ENCODE measurements at regions not wholly inside any gene's neighbourhood (a gene's known extent, or its start where the extent isn't known, plus 50 kb on each side); places are given as distances from the start of the nearest gene placed in this dataset.

DNA sequence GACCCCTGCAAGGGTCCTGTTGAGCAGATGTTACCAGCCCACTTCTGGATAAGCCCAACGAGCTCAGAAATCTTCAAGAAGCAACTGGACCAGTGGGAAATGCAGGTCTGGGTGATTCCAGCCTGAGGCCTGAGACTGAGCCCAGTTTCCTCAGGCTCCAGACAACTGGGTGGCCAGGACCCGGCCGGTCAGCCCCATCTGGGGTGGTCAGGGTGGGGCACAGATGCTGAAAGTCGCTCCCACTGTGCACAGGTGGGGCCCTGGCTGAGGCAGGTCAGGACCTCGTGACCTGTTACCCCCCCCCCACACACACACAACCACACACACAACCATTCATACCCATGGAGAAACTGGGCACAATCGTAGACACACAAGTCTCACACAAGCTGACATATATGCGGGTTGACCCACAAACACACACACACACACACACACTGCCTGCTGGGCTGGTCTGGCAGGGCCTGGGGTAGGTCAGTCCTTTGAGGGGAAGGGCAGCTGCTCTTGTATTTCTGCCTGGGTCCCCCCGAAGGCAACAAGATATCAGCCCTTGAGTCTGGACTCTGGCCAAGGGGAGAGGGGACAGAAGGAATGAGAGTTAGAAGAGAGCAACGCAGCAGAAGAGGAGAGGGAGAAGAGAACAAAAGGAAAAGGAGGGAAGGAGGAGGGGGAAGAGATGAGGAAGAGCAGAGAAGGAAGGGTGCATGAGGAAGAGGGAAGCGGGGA, 99.0 kb upstream of the CDH5 start:
- H3K4me3 ChIP-seq (replicated peaks in 1 of 2; ENCODE audit: low read depth in 1 of 2, low read length in 2 of 2), result no peak overlapping the region
- ChIA-PET POLR2A (no interaction called here), CTCF (no interaction called here), RAD21 (ENCODE audit: low non-redundant PET in 1 of 2, low total read pairs in 2 of 2, uncharacterized antibody in 2 of 2, unreplicated experiment in 2 of 2) (no interaction called here)
- no peaks in the 10 kb centered on the region for H3K9me2 ChIP-seq (ENCODE audit: insufficient read depth)
- H3K27ac ChIP-seq (ENCODE audit: low read depth, low read length), result no peak overlapping the region
- H2AFZ ChIP-seq (ENCODE audit: low read depth, low read length, poor library complexity, severe bottlenecking), result no peak overlapping the region
- no peaks in the 10 kb centered on the region for H3K27me3 ChIP-seq (ENCODE audit: insufficient read depth, low read length)
- no peak overlapping the region for H3K4me2 ChIP-seq (ENCODE audit: low read length)
- DNase-seq (ENCODE audit: low read depth, low spot score) (no peak), ATAC-seq (no peak)
- no peaks in the 10 kb centered on the region for H3K79me2 ChIP-seq (ENCODE audit: insufficient read depth, low read length)
- H3K9ac ChIP-seq (ENCODE audit: low read length), result no peak overlapping the region
- H3K4me1 ChIP-seq (ENCODE audit: control insufficient read depth in 1 of 2, insufficient read depth in 2 of 2, low read length in 2 of 2), result peaks cover 4 to 19% of the 10 kb centered on the region in 2 experiments; a peak in 3 of 4 replicates
- no peaks in the 10 kb centered on the region for H3K9me3 ChIP-seq (ENCODE audit: control insufficient read depth in 1 of 2, insufficient read depth in 1 of 2, low read depth in 1 of 2, low read length in 2 of 2)
- no TSS peak for BruUV-seq (replicated peaks)
- TF ChIP-seq EGR1 (IDR thresholded peaks at IDR 0.05; ENCODE audit: low read depth) (no peak), JUND (IDR thresholded peaks at IDR 0.05) (no peak), POLR2A (IDR thresholded peaks at IDR 0.05; ENCODE audit: borderline replicate concordance, extremely low read depth, insufficient read depth, insufficient read length) (no peak), ZNF274 (IDR thresholded peaks at IDR 0.05; ENCODE audit: low read depth, low read length) (no peak), POLR2AphosphoS5 (IDR thresholded peaks at IDR 0.05; ENCODE audit: low read depth, low read length) (no peak), EZH2 (IDR thresholded peaks at IDR 0.05) (no peak), ZFX (IDR thresholded peaks at IDR 0.05) (no peak), MAX (IDR thresholded peaks at IDR 0.05) (no peak)
- TF ChIP-seq, protein P1, sequence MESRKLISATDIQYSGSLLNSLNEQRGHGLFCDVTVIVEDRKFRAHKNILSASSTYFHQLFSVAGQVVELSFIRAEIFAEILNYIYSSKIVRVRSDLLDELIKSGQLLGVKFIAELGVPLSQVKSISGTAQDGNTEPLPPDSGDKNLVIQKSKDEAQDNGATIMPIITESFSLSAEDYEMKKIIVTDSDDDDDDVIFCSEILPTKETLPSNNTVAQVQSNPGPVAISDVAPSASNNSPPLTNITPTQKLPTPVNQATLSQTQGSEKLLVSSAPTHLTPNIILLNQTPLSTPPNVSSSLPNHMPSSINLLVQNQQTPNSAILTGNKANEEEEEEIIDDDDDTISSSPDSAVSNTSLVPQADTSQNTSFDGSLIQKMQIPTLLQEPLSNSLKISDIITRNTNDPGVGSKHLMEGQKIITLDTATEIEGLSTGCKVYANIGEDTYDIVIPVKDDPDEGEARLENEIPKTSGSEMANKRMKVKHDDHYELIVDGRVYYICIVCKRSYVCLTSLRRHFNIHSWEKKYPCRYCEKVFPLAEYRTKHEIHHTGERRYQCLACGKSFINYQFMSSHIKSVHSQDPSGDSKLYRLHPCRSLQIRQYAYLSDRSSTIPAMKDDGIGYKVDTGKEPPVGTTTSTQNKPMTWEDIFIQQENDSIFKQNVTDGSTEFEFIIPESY (IDR thresholded peaks at IDR 0.05; ENCODE audit: extremely low read depth, insufficient replicate concordance, low read length), result no peak
- intact Hi-C loops (cut with micrococcal nuclease), result no loop called here
- no peaks in the 10 kb centered on the region for H3K36me3 ChIP-seq (ENCODE audit: control insufficient read depth in 1 of 2, insufficient read depth in 2 of 2, low read length in 2 of 2)
- H4K20me1 ChIP-seq (ENCODE audit: insufficient read depth), result no peaks in the 10 kb centered on the region
